Osteocyte (in vitro differentiated cells): ENCODE measurements at regions not wholly inside any gene's neighbourhood (a gene's known extent, or its start where the extent isn't known, plus 50 kb on each side); places are given as distances from the start of the nearest gene placed in this dataset.

ENCODE experiments used
- DNase-seq: peaks from one replicate; pipeline ENCODE4 v3.0.0; 2021; ENCODE audit warnings: mixed read lengths; ENCODE audit not compliant: unreplicated experiment; ENCODE audit errors: extremely low spot score
- H3K27ac Mint-ChIP-seq: one replicate; pipeline ENCODE4 v1.8.0; 2021; ENCODE audit warnings: mild to moderate bottlenecking, mixed read lengths; ENCODE audit not compliant: unreplicated experiment
- H3K27me3 Mint-ChIP-seq: one replicate; pipeline ENCODE4 v1.8.0; 2021; ENCODE audit warnings: mixed read lengths; ENCODE audit not compliant: unreplicated experiment
- H3K36me3 Mint-ChIP-seq: one replicate; pipeline ENCODE4 v1.8.0; 2021; ENCODE audit warnings: mixed read lengths; ENCODE audit not compliant: unreplicated experiment
- H3K4me1 Mint-ChIP-seq: one replicate; pipeline ENCODE4 v1.8.0; 2021; ENCODE audit warnings: mixed read lengths; ENCODE audit not compliant: unreplicated experiment
- H3K4me3 Mint-ChIP-seq: one replicate; pipeline ENCODE4 v1.8.0; 2021; ENCODE audit warnings: mild to moderate bottlenecking, moderate library complexity, mixed read lengths; ENCODE audit not compliant: unreplicated experiment
- H3K9me3 Mint-ChIP-seq: one replicate; pipeline ENCODE4 v1.8.0; 2021; ENCODE audit warnings: mixed read lengths; ENCODE audit not compliant: unreplicated experiment
- TF ChIP-seq, protein P1 (sequence below): fragments of 200-600 bp; sonication (generic); IDR thresholded peaks from 2 replicates; pipeline ENCODE4 v1.5.0; 2021; ENCODE audit warnings: antibody characterized with exemption, mild to moderate bottlenecking, moderate library complexity

DNA sequence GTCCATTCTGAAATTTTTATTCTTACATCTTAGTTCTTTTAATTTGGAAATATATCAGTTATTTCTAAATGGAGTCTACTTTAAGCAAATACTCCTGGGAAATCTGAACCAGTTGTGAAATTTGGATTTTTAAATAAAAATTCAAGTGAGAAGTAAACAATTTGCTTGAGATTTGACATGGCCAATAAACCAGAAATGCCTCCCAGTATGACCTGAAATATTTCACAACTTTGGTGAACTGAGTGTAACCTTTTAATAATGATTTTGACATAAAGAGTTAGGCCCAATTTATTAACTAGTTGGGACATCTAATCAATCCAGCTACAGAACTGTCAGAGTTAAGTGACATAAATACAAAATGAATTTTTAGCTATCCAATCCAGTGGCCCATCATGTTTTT lies 192.0 kb downstream of the ZC3H11B start:
- TF ChIP-seq, protein P1, sequence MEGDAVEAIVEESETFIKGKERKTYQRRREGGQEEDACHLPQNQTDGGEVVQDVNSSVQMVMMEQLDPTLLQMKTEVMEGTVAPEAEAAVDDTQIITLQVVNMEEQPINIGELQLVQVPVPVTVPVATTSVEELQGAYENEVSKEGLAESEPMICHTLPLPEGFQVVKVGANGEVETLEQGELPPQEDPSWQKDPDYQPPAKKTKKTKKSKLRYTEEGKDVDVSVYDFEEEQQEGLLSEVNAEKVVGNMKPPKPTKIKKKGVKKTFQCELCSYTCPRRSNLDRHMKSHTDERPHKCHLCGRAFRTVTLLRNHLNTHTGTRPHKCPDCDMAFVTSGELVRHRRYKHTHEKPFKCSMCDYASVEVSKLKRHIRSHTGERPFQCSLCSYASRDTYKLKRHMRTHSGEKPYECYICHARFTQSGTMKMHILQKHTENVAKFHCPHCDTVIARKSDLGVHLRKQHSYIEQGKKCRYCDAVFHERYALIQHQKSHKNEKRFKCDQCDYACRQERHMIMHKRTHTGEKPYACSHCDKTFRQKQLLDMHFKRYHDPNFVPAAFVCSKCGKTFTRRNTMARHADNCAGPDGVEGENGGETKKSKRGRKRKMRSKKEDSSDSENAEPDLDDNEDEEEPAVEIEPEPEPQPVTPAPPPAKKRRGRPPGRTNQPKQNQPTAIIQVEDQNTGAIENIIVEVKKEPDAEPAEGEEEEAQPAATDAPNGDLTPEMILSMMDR: no peak
- no peak overlapping the region for H3K27ac Mint-ChIP-seq
- H3K9me3 Mint-ChIP-seq: no peaks in the 10 kb centered on the region
- no peak overlapping the region for H3K4me3 Mint-ChIP-seq
- H3K4me1 Mint-ChIP-seq: peaks cover 4% of the 10 kb centered on the region
- no peaks in the 10 kb centered on the region for H3K36me3 Mint-ChIP-seq
- no peak for DNase-seq
- no peaks in the 10 kb centered on the region for H3K27me3 Mint-ChIP-seq

DNA sequence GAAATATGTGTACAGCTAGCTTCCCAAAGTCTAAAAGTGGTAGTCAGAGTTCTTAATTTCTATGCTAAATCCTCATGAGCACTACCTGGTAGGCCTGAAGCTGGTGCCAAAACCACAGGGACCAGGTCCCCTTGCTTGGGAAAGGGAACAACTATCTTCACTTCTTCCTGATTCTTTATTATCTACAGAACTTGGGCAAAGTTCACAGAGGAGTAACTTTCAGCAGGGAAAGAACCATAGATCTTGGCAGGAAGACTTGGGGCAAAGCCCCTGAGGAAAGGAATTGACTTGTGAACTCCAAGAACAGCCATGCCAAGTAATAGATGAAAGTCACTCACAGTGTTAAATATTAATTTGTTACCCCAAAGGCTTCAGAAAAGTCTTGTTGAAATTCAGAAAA lies 193.0 kb downstream of the ZC3H11B start:
- H3K9me3 Mint-ChIP-seq: no peaks in the 10 kb centered on the region
- DNase-seq: no peak
- no peak overlapping the region for H3K4me3 Mint-ChIP-seq
- no peaks in the 10 kb centered on the region for H3K36me3 Mint-ChIP-seq
- H3K27me3 Mint-ChIP-seq: no peaks in the 10 kb centered on the region
- TF ChIP-seq, protein P1: no peak
- no peak overlapping the region for H3K27ac Mint-ChIP-seq
- peaks cover 4% of the 10 kb centered on the region for H3K4me1 Mint-ChIP-seq

DNA sequence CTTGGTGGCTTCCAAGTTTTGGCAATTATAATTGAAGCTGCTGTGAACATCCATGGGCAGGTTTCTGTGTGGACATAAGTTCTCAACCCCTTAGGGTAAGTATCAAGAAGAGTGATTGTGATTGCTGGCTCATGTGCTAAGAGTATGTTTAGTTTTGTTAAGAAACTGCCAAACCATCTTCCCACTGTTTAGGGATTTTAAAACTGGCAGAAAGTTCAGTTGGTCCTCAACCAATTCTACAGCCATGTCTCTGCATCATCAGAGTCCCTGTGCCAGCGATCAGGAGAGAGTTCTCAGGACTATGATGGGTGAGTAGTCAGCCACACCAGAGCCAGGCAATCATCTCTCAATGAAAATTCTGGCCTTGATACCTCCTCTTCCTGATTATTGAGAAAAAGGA lies 193.8 kb downstream of the ZC3H11B start:
- H3K4me3 Mint-ChIP-seq: no peak overlapping the region
- no peaks in the 10 kb centered on the region for H3K27me3 Mint-ChIP-seq
- no peak for DNase-seq
- H3K27ac Mint-ChIP-seq: no peak overlapping the region
- TF ChIP-seq, protein P1: no peak
- H3K4me1 Mint-ChIP-seq: peaks cover 5% of the 10 kb centered on the region
- no peaks in the 10 kb centered on the region for H3K9me3 Mint-ChIP-seq
- no peaks in the 10 kb centered on the region for H3K36me3 Mint-ChIP-seq

DNA sequence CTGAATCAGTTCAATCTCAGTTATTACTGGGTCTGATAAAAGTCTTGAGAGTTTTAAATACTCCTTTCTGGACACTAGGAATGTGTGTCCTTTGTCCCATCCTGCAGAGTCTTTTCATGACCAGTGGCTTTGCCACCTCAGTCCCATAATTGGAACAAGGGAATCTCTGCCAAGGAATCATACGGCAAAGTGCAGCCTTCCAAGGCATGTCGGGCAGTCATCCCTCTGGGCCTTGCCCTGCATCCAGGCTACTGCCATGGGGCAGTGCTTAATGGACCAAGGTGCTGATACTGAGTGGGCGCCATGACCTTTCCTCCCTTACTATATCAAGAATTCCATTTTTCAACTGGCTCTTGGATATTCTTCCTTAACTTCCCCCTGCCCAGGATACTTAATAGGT lies 195.3 kb downstream of the ZC3H11B start:
- H3K4me3 Mint-ChIP-seq: no peak overlapping the region
- TF ChIP-seq, protein P1: no peak
- no peaks in the 10 kb centered on the region for H3K36me3 Mint-ChIP-seq
- H3K4me1 Mint-ChIP-seq: peaks cover 11% of the 10 kb centered on the region
- H3K27me3 Mint-ChIP-seq: no peaks in the 10 kb centered on the region
- H3K27ac Mint-ChIP-seq: no peak overlapping the region
- H3K9me3 Mint-ChIP-seq: no peaks in the 10 kb centered on the region
- DNase-seq: no peak

DNA sequence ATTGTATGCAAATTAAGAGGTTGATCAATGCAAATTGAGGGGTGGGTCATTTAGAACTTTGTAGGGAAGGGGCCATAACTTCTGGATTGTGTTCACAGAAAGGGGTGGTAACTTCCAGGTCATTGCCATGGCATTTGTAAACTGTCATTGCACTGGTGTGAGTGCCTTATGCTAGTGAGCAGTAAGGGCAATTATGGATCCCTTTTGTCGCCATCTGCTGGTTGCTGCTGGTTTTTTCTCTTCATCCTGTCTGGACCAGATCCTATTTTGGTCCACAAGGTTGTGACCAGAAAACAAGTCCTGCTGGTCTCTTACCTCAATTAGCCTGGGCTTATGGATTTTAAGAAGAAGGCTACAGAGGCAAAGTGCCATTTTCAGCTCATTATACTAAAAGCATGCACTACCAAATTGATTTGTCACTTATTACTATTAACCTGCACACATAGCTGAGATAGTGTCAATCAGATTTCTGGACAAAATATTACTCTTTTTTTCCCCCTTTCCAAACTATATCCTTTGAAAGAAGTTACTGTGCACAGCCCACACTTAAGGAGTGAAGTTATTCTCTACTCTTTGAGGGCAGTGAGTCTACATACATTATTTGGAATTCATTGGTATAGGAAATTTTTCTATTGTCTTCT lies 196.2 kb downstream of the ZC3H11B start:
- TF ChIP-seq, protein P1: peak; percentile 76
- no peak overlapping the region for H3K4me3 Mint-ChIP-seq
- no peak for DNase-seq
- H3K36me3 Mint-ChIP-seq: no peaks in the 10 kb centered on the region
- H3K9me3 Mint-ChIP-seq: no peaks in the 10 kb centered on the region
- H3K27me3 Mint-ChIP-seq: no peaks in the 10 kb centered on the region
- peaks cover 13% of the 10 kb centered on the region for H3K4me1 Mint-ChIP-seq
- no peak overlapping the region for H3K27ac Mint-ChIP-seq
